Glomerular visceral epithelial cell (primary cell): ENCODE measurements at regions not wholly inside any gene's neighbourhood (a gene's known extent, or its start where the extent isn't known, plus 50 kb on each side); places are given as distances from the start of the nearest gene placed in this dataset.

Experiments
- DNase-seq: peaks from one replicate; pipeline ENCODE4 v3.0.0-alpha.2; 2016; ENCODE audit errors: extremely low spot score

- DNase-seq = no peak
These were observed 218.7 kb downstream of the IRX2 start for GRCh38 chr5:2532809-2533208.

- no peak for DNase-seq
These were observed 220.2 kb downstream of the IRX2 start for GRCh38 chr5:2531318-2531717.

- DNase-seq = no peak
These were observed 220.9 kb downstream of the IRX2 start for GRCh38 chr5:2530609-2531008.

- DNase-seq = no peak
These were observed 221.9 kb downstream of the IRX2 start for GRCh38 chr5:2529371-2530092.

- DNase-seq = no peak
These were observed 226.1 kb downstream of the IRX2 start for GRCh38 chr5:2525351-2525750.

GRCh38 chr5:2524620-2525019, 226.9 kb downstream of the IRX2 start:
- DNase-seq = no peak

- DNase-seq = no peak
These were observed 228.3 kb downstream of the IRX2 start for GRCh38 chr5:2523180-2523579.

GRCh38 chr5:2522372-2522771, 229.1 kb downstream of the IRX2 start:
- DNase-seq = no peak

GRCh38 chr5:2519153-2519552, 232.3 kb downstream of the IRX2 start:
- no peak for DNase-seq

GRCh38 chr5:2517451-2517850, 234.0 kb downstream of the IRX2 start:
- no peak for DNase-seq

GRCh38 chr5:2515180-2515764, 236.2 kb downstream of the IRX2 start:
- no peak for DNase-seq

GRCh38 chr5:2514484-2514883, 237.0 kb downstream of the IRX2 start:
- no peak for DNase-seq

- DNase-seq = no peak
These were observed 239.8 kb downstream of the IRX2 start for GRCh38 chr5:2511706-2512105.

GRCh38 chr5:2511126-2511525, 240.4 kb downstream of the IRX2 start:
- no peak for DNase-seq

GRCh38 chr5:2509527-2509926, 241.9 kb downstream of the IRX2 start:
- no peak for DNase-seq

GRCh38 chr5:2508514-2508913, 243.0 kb downstream of the IRX2 start:
- DNase-seq = no peak

GRCh38 chr5:2507611-2508010, 243.9 kb downstream of the IRX2 start:
- DNase-seq = no peak

- no peak for DNase-seq
These were observed 244.9 kb downstream of the IRX2 start for GRCh38 chr5:2506603-2507002.

- DNase-seq = no peak
These were observed 246.3 kb downstream of the IRX2 start for GRCh38 chr5:2505217-2505616.

- DNase-seq = no peak
These were observed 248.4 kb downstream of the IRX2 start for GRCh38 chr5:2502970-2503594.

- DNase-seq = no peak
These were observed 251.6 kb downstream of the IRX2 start for GRCh38 chr5:2499917-2500316.

GRCh38 chr5:2496891-2497290, 254.6 kb downstream of the IRX2 start:
- DNase-seq = no peak

GRCh38 chr5:2496126-2496525, 255.4 kb downstream of the IRX2 start:
- no peak for DNase-seq
